ENCODE measurements at regions not wholly inside any gene's neighbourhood (a gene's known extent, or its start where the extent isn't known, plus 50 kb on each side); places are given as distances from the start of the nearest gene placed in this dataset.
"Not testable (repeated sequence)": the region's sequence is repeated elsewhere in the genome, so short reads cannot be mapped to it uniquely, and the experiment has no call there.

- no peak for FAIRE-seq
- TF ChIP-seq POLR2AphosphoS5 (IDR thresholded peaks at IDR 0.05; ENCODE audit: low read depth, low read length) (no peak), TAF1 (IDR thresholded peaks at IDR 0.05; ENCODE audit: borderline replicate concordance, low read depth, low read length) (no peak), POLR2A (IDR thresholded peaks at IDR 0.05; ENCODE audit: low read depth, low read length) (no peak)
Observed at GRCh38 chr3:148510561-148510960, 187.1 kb upstream of the AGTR1 start.

GRCh38 chr3:148512648-148513047 is 185.1 kb upstream of the AGTR1 start:
- TF ChIP-seq POLR2AphosphoS5 (IDR thresholded peaks at IDR 0.05; ENCODE audit: low read depth, low read length) (no peak), POLR2A (IDR thresholded peaks at IDR 0.05; ENCODE audit: low read depth, low read length) (no peak), TAF1 (IDR thresholded peaks at IDR 0.05; ENCODE audit: borderline replicate concordance, low read depth, low read length) (no peak)
- DNase-seq (ENCODE audit: insufficient read length) (no peak), FAIRE-seq (no peak)

More at GRCh38 chr3:148510561-148510960, 187.1 kb upstream of the AGTR1 start:
- DNase-seq (ENCODE audit: insufficient read length) = no peak

GRCh38 chr3:148513096-148513543 is 184.6 kb upstream of the AGTR1 start:
- FAIRE-seq (no peak), DNase-seq (ENCODE audit: insufficient read length) (no peak)
- no peak for TF ChIP-seq POLR2AphosphoS5 (IDR thresholded peaks at IDR 0.05; ENCODE audit: low read depth, low read length)
- TF ChIP-seq POLR2A (IDR thresholded peaks at IDR 0.05; ENCODE audit: low read depth, low read length) = no peak
- no peak for TF ChIP-seq TAF1 (IDR thresholded peaks at IDR 0.05; ENCODE audit: borderline replicate concordance, low read depth, low read length)

- no peak for FAIRE-seq
- TF ChIP-seq POLR2AphosphoS5 (IDR thresholded peaks at IDR 0.05; ENCODE audit: low read depth, low read length) = no peak
- no peak for TF ChIP-seq TAF1 (IDR thresholded peaks at IDR 0.05; ENCODE audit: borderline replicate concordance, low read depth, low read length)
- TF ChIP-seq POLR2A (IDR thresholded peaks at IDR 0.05; ENCODE audit: low read depth, low read length) = no peak
- no peak for DNase-seq (ENCODE audit: insufficient read length)
Observed at GRCh38 chr3:148518520-148518919, 179.2 kb upstream of the AGTR1 start.

GRCh38 chr3:148525621-148526020 is 172.1 kb upstream of the AGTR1 start:
- FAIRE-seq; DNase-seq (ENCODE audit: insufficient read length): not testable (repeated sequence)

- FAIRE-seq (no peak), DNase-seq (ENCODE audit: insufficient read length) (no peak)
- no peak for TF ChIP-seq TAF1 (IDR thresholded peaks at IDR 0.05; ENCODE audit: borderline replicate concordance, low read depth, low read length)
- no peak for TF ChIP-seq POLR2AphosphoS5 (IDR thresholded peaks at IDR 0.05; ENCODE audit: low read depth, low read length)
- no peak for TF ChIP-seq POLR2A (IDR thresholded peaks at IDR 0.05; ENCODE audit: low read depth, low read length)
Observed at GRCh38 chr3:148528024-148528423, 169.7 kb upstream of the AGTR1 start.

- no peak for DNase-seq (ENCODE audit: insufficient read length)
- TF ChIP-seq TAF1 (IDR thresholded peaks at IDR 0.05; ENCODE audit: borderline replicate concordance, low read depth, low read length) (no peak), POLR2AphosphoS5 (IDR thresholded peaks at IDR 0.05; ENCODE audit: low read depth, low read length) (no peak), POLR2A (IDR thresholded peaks at IDR 0.05; ENCODE audit: low read depth, low read length) (no peak)
- FAIRE-seq = no peak
Observed at GRCh38 chr3:148531836-148532235, 165.9 kb upstream of the AGTR1 start.

GRCh38 chr3:148532326-148532725 is 165.4 kb upstream of the AGTR1 start:
- no peak for DNase-seq (ENCODE audit: insufficient read length)
- FAIRE-seq = no peak
- TF ChIP-seq POLR2AphosphoS5 (IDR thresholded peaks at IDR 0.05; ENCODE audit: low read depth, low read length) (no peak), POLR2A (IDR thresholded peaks at IDR 0.05; ENCODE audit: low read depth, low read length) (no peak), TAF1 (IDR thresholded peaks at IDR 0.05; ENCODE audit: borderline replicate concordance, low read depth, low read length) (no peak)

GRCh38 chr3:148532774-148533173 is 164.9 kb upstream of the AGTR1 start:
- DNase-seq (ENCODE audit: insufficient read length) (no peak), FAIRE-seq (no peak)
- TF ChIP-seq POLR2AphosphoS5 (IDR thresholded peaks at IDR 0.05; ENCODE audit: low read depth, low read length) = no peak
- no peak for TF ChIP-seq TAF1 (IDR thresholded peaks at IDR 0.05; ENCODE audit: borderline replicate concordance, low read depth, low read length)
- no peak for TF ChIP-seq POLR2A (IDR thresholded peaks at IDR 0.05; ENCODE audit: low read depth, low read length)

GRCh38 chr3:148534089-148534988 is 163.4 kb upstream of the AGTR1 start:
- FAIRE-seq (no peak), DNase-seq (ENCODE audit: insufficient read length) (no peak)
- no peak for TF ChIP-seq POLR2AphosphoS5 (IDR thresholded peaks at IDR 0.05; ENCODE audit: low read depth, low read length)
- TF ChIP-seq POLR2A (IDR thresholded peaks at IDR 0.05; ENCODE audit: low read depth, low read length) = no peak
- TF ChIP-seq TAF1 (IDR thresholded peaks at IDR 0.05; ENCODE audit: borderline replicate concordance, low read depth, low read length) = no peak

GRCh38 chr3:148535001-148535400 is 162.7 kb upstream of the AGTR1 start:
- DNase-seq (ENCODE audit: insufficient read length) = no peak
- TF ChIP-seq TAF1 (IDR thresholded peaks at IDR 0.05; ENCODE audit: borderline replicate concordance, low read depth, low read length) (no peak), POLR2A (IDR thresholded peaks at IDR 0.05; ENCODE audit: low read depth, low read length) (no peak), POLR2AphosphoS5 (IDR thresholded peaks at IDR 0.05; ENCODE audit: low read depth, low read length) (no peak)
- FAIRE-seq = no peak

- TF ChIP-seq POLR2A (IDR thresholded peaks at IDR 0.05; ENCODE audit: low read depth, low read length) (no peak), POLR2AphosphoS5 (IDR thresholded peaks at IDR 0.05; ENCODE audit: low read depth, low read length) (no peak), TAF1 (IDR thresholded peaks at IDR 0.05; ENCODE audit: borderline replicate concordance, low read depth, low read length) (no peak)
- no peak for FAIRE-seq
- no peak for DNase-seq (ENCODE audit: insufficient read length)
Observed at GRCh38 chr3:148540266-148540665, 157.4 kb upstream of the AGTR1 start.
